ENCODE measurements at regions not wholly inside any gene's neighbourhood (a gene's known extent, or its start where the extent isn't known, plus 50 kb on each side); places are given as distances from the start of the nearest gene placed in this dataset.

DNA sequence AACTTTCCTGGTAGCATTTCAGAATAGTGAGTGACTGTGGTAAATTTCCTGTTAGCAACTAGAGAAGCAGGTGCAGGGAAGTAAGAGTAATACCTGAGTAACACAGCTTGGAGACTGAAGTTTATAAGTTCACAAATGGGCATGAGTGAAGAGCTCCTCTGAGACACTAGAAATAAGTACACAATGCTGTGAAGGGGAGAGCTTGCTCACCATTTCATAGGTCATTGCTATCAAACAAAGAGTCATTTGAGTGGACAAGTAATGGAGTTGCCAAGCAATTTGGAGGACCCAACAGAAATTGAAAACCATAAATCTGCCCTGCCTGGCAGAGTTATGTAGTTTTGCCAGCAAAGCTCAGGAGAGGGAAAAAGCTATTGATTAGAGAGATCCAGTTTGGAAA lies 523.6 kb downstream of the TRAM1L1 start:
- TF ChIP-seq POLR2A (IDR thresholded peaks at IDR 0.05) = no peak
- TF ChIP-seq, protein P1, sequence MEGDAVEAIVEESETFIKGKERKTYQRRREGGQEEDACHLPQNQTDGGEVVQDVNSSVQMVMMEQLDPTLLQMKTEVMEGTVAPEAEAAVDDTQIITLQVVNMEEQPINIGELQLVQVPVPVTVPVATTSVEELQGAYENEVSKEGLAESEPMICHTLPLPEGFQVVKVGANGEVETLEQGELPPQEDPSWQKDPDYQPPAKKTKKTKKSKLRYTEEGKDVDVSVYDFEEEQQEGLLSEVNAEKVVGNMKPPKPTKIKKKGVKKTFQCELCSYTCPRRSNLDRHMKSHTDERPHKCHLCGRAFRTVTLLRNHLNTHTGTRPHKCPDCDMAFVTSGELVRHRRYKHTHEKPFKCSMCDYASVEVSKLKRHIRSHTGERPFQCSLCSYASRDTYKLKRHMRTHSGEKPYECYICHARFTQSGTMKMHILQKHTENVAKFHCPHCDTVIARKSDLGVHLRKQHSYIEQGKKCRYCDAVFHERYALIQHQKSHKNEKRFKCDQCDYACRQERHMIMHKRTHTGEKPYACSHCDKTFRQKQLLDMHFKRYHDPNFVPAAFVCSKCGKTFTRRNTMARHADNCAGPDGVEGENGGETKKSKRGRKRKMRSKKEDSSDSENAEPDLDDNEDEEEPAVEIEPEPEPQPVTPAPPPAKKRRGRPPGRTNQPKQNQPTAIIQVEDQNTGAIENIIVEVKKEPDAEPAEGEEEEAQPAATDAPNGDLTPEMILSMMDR (IDR thresholded peaks at IDR 0.05) = no peak
